Eye (tissue), 1 donor: ENCODE measurements at regions not wholly inside any gene's neighbourhood (a gene's known extent, or its start where the extent isn't known, plus 50 kb on each side); places are given as distances from the start of the nearest gene placed in this dataset.

ENCODE experiments used
- DNase-seq: peaks from one replicate; pipeline ENCODE4 v3.0.0-alpha.2; 2015

GRCh38 chr9:7387840-7388239 lies 411.7 kb downstream of the DMAC1 start:
- no peak for DNase-seq

- DNase-seq = no peak
These were observed 417.3 kb downstream of the DMAC1 start for GRCh38 chr9:7382304-7382703.

GRCh38 chr9:7377489-7377888 lies 422.1 kb downstream of the DMAC1 start:
- DNase-seq = no peak

- DNase-seq = peak; percentile 48
These were observed 422.7 kb downstream of the DMAC1 start for GRCh38 chr9:7376833-7377232.

GRCh38 chr9:7376213-7376612 lies 423.4 kb downstream of the DMAC1 start:
- DNase-seq = no peak

GRCh38 chr9:7375013-7375511 lies 424.5 kb downstream of the DMAC1 start:
- peak; percentile 38 for DNase-seq

- DNase-seq = no peak
These were observed 428.6 kb downstream of the DMAC1 start for GRCh38 chr9:7370988-7371387.

- DNase-seq = no peak
These were observed 429.2 kb downstream of the DMAC1 start for GRCh38 chr9:7370381-7370780.

GRCh38 chr9:7369384-7369821 lies 430.2 kb downstream of the DMAC1 start:
- no peak for DNase-seq

- DNase-seq = peak; percentile 60
These were observed 430.9 kb downstream of the DMAC1 start for GRCh38 chr9:7368410-7369292.

- no peak for DNase-seq
These were observed 431.9 kb downstream of the DMAC1 start for GRCh38 chr9:7367726-7368125.

- no peak for DNase-seq
These were observed 433.5 kb downstream of the DMAC1 start for GRCh38 chr9:7366121-7366520.

GRCh38 chr9:7363777-7364477 lies 435.7 kb downstream of the DMAC1 start:
- no peak for DNase-seq

- no peak for DNase-seq
These were observed 439.1 kb downstream of the DMAC1 start for GRCh38 chr9:7360513-7360912.

GRCh38 chr9:7358876-7359275 lies 440.7 kb downstream of the DMAC1 start:
- no peak for DNase-seq

- DNase-seq = no peak
These were observed 444.9 kb downstream of the DMAC1 start for GRCh38 chr9:7354704-7355103.

GRCh38 chr9:7348692-7349091 lies 450.9 kb downstream of the DMAC1 start:
- no peak for DNase-seq

GRCh38 chr9:7347556-7347955 lies 452.0 kb downstream of the DMAC1 start:
- DNase-seq = no peak

GRCh38 chr9:7346144-7346543 lies 453.4 kb downstream of the DMAC1 start:
- no peak for DNase-seq

- no peak for DNase-seq
These were observed 456.8 kb downstream of the DMAC1 start for GRCh38 chr9:7342736-7343135.

- DNase-seq = no peak
These were observed 457.3 kb downstream of the DMAC1 start for GRCh38 chr9:7342229-7342628.

- no peak for DNase-seq
These were observed 458.0 kb downstream of the DMAC1 start for GRCh38 chr9:7341571-7341970.

GRCh38 chr9:7340451-7340850 lies 459.1 kb downstream of the DMAC1 start:
- no peak for DNase-seq
